ENCODE measurements at regions not wholly inside any gene's neighbourhood (a gene's known extent, or its start where the extent isn't known, plus 50 kb on each side); places are given as distances from the start of the nearest gene placed in this dataset.
"Not testable (repeated sequence)": the region's sequence is repeated elsewhere in the genome, so short reads cannot be mapped to it uniquely, and the experiment has no call there.

DNA sequence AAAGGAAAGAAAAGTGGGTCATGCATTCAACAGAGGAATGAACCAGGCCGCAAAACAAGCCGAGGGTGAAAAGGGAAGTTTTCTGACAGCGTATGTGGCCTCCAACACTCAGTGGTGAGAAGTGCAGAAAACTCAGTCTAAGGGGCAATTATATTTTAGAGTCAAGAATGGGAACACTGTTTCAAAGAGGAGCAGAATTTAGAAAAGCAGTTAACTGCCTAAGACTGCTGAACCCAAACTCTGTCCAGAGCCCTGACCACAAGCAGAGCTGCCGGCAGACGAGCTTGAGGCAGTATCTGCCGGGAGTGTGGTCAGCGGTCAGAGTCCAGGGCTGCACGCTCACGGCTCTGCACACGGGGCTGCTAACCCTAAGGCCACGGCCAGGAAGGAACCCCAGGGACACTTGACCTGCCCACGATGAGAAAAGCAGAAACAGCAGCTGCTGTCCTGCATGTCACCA is 347.0 kb upstream of the ID2 start:
- no peak for DNase-seq (ENCODE audit: low spot score)

DNA sequence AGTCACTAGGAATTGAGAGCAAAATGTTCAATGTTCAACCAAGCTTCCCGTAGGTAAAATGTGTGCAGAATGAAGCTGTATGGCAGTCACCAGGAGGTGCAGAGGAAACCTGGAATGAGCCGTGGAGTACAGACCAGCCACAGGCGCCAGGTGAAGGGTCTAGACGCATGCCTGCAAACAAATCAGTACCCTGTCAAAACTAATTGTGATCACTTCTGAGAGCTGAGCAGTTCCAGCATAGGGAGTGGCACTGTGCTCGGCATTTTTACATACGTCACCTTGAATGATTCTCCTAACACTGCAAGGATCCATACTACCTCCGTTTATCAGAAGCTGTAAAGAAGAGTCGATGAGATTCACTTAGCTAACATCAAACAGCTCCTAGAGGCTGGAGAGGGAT is 346.1 kb upstream of the ID2 start:
- no peak for DNase-seq (ENCODE audit: low spot score)

DNA sequence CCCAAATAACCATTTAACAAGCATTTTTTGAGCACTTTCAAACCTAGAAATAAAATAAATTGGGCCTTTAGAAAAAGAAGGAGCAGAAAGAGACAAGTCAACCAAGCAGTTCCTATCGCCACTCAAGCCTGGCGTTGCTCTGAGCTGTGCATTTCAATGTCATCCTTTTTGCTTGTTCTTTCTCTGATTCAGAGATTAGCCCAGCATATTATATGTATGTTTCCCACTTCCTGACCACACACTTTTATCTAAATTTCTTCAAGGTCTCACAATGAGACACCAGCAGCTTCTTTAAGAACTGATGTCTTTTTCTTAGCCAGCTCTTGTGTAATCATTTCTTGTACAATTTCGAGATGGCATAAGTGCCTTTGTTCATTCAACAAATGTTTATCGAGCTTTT is 344.5 kb upstream of the ID2 start:
- no peak for DNase-seq (ENCODE audit: low spot score)

- no peak for DNase-seq (ENCODE audit: low spot score)
These were observed 339.4 kb upstream of the ID2 start for GRCh38 chr2:8342407-8342806.

- no peak for DNase-seq (ENCODE audit: low spot score)
These were observed 338.8 kb upstream of the ID2 start for GRCh38 chr2:8343031-8343430.

DNA sequence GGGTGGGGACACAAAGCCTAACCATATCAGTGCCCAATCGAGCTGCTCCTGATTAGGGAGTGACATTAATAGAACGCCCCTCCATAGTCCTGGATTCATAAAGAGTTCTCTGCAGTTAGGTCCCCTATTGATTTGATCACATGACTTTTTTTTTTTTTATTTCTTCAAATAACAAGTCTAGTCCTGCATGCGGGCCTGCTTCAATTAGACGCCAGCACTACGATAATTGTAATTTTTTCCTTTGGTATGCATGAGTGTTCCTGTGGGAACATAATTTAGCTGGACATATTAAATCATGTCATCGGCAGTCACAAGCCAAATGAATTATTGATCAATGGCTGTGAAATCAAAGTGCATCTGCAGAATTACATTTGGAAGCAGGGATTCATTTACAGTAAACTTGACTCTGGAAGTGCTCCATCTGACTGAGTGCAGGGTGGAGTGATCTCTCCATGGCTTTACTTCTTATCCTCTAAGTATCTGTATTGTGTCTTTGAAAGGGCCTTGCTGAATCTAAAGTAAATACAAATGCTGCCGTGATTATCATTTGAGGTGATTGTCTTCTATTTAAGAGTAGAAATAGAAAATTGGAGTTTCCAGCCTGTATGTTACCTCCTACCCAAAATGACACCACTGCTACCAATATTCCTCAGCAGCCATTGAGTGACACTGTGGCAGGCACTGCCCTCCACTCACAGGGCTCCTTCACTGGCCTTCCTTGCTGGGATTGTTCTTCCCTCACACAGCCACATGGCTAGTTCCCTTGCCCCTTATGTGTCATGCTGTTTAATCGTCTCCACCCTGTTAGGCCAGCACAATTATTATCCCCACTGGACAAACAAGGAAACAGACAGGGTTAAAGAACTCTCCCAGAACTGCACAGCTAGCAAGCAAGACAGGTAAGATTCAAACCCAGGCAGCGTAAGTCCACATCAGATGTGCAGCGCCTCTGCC is 337.4 kb upstream of the ID2 start:
- no peak for DNase-seq (ENCODE audit: low spot score)

DNA sequence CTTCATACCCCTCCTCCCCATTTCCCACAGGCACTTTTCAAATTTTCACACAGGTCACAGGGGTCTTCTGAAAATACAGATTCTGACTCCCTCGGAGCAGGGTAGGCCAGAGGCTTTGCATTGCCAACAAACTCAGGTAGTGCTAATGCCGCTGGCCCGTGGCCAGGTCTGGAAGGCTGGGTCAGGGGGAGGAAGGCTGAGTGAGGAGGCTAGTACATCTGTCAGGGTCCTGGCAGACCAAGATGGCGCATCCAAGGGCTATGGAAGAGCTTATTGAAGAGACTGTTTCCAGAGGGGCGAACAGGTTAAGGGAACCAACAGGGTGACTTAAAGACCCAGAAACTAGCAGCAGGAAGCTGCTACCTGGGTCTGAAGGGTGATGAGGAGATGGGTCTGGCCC is 336.7 kb upstream of the ID2 start:
- DNase-seq (ENCODE audit: low spot score), result no peak

- no peak for DNase-seq (ENCODE audit: low spot score)
These were observed 335.6 kb upstream of the ID2 start for GRCh38 chr2:8346208-8346607.

DNA sequence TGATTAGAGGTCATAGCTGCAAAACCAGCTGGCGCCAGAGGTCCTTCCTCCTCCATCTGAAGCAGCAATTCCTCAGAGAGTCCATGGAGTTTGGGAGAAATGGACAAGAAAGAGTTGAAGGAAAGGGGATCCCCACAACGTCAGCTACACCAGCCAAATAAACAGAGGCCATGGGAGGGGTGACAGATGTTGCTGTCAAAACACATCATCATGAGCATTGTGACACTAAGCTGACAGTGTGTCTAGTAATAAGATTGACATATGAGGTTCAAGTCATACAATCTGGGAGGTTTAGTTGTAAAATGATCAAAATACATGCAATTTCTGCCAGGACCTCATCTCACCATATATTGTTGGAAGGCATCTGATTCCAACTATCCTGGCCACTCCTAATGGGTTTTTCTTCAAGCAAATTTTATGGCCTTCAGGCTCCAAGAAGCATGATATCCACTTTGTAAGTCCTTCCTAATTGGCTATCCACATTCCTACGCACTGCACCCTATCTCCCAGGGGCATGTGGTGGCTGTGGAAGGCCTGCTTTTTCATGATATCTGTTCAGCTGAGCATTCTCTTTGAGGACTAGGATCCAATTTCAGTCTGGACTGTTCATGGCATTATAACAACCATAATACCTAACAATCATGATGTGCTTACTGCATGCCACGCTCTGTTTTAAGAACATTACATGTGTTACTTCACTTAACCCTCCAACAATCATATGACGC is 335.0 kb upstream of the ID2 start:
- no peak for DNase-seq (ENCODE audit: low spot score)

- DNase-seq (ENCODE audit: low spot score), result not testable (repeated sequence)
These were observed 332.9 kb upstream of the ID2 start for GRCh38 chr2:8348911-8349310.

- no peak for DNase-seq (ENCODE audit: low spot score)
These were observed 329.6 kb upstream of the ID2 start for GRCh38 chr2:8352296-8352695.

DNA sequence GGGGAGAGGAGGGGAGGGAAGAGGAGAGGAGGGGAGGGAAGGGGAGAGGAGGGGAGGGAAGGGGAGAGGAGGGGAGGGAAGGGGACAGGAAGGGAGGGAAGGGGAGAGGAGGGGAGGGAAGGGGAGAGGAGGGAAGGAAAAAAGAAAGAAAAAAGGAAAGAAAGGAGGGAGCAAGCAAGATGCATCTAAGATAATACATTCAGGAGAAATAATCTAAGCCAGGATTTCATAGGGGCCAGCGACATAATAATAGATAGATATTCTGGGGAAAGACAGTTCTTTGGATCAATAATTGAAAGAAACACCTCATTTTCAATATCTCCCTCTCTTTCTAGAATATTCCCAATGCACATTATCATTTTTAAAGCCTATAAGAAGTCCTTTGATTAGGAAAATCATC is 328.9 kb upstream of the ID2 start:
- DNase-seq (ENCODE audit: low spot score), result no peak

DNA sequence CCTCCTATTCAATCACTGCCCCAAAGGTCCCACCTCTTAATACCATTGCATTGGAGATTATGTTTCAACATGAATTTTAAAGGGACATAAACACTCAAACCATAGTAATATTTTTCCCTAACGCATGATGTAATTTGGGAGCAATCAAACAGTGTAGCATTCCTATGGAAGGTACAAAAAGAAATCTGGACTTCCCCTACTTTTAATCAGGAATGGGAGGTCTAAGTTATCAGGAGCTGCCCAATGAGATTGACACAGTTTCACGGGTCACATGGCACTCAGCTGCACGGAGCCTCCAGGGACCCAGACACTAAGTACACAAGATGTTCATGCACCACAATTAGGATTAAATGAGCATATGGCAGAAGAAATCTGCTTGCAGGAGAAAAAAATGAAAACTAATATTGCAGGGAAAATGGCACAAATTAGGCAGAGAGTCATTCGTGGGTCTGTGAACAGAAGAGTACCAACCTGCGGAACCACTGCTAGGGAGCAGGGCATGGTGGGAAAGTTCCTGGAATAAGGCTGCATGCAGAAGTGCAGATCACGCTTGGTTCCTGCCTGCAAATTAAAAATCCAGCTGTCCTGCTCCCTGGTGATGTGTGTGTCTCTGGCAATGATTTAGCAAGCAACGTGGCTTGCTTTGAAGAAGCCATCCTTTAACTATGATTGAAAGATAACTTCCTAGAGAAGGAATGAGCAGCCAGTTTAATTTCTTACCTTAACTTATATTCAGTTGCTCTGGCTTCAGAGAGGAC is 326.6 kb upstream of the ID2 start:
- no peak for DNase-seq (ENCODE audit: low spot score)

GRCh38 chr2:8357738-8358518 is 323.9 kb upstream of the ID2 start:
- no peak for DNase-seq (ENCODE audit: low spot score)

DNA sequence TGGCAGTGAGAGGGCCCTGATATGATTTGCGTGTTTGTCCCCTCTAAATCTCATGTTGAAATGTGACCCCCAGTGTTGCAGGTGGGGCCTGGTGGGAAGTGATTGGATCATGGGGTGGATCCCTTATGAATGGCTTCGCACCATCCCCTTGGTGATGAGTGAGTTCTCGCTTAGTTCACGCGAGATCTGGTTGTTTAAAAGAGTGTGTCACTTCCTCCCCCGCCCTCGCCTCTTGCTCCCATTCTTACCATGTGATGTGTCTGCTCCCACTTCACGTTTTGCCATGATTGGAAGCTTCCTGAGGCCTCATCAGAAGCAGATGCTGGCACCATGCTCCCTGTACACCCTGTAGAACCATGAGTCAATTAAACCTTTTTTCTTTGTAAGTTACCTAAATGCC is 319.9 kb upstream of the ID2 start:
- no peak for DNase-seq (ENCODE audit: low spot score)

- no peak for DNase-seq (ENCODE audit: low spot score)
These were observed 318.7 kb upstream of the ID2 start for GRCh38 chr2:8363161-8363560.

- DNase-seq (ENCODE audit: low spot score), result no peak
These were observed 317.2 kb upstream of the ID2 start for GRCh38 chr2:8364668-8365067.

GRCh38 chr2:8365331-8365910 is 316.4 kb upstream of the ID2 start:
- no peak for DNase-seq (ENCODE audit: low spot score)

GRCh38 chr2:8367833-8368232 is 314.0 kb upstream of the ID2 start:
- DNase-seq (ENCODE audit: low spot score), result no peak

DNA sequence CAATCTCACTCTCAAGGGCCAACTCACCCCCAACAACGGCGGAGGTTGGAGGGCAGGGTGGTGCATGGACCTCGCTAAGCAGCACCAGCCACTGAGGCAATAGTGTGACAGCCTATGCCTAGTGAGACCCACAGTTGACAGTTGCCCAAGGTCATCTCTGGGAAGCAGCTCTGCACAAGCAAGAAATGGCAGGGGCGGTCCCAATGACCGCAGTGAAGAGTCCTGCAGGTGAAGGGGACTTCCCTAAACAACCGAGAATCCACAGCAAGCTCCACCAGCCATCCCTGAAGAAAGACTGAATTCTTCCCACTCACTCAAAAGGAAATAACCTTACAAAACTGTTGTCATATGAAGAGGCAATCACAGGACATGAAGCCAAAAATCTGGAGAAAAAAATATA is 313.4 kb upstream of the ID2 start:
- DNase-seq (ENCODE audit: low spot score), result no peak

DNA sequence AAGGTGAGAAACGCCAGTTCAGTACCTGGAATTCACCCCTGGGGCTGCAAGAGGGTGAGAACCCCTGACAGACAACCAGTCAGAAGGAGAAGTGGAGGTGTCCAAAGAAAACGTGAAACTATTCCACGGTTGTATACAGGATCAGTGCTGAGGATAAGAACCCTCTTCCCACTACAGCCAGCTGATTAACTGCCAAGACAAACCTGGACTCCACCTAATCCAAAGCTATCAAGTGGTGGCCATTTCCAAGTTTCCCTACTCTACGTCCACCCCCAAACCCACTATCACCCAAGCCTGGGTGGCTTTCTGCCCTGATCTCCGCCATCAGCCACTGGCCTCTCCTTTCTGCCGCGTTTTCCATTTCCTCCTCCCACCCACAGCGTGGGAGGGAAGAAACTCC is 312.3 kb upstream of the ID2 start:
- no peak for DNase-seq (ENCODE audit: low spot score)

All from H4 (cell line).